HepG2 (cell line): ENCODE measurements at regions not wholly inside any gene's neighbourhood (a gene's known extent, or its start where the extent isn't known, plus 50 kb on each side); places are given as distances from the start of the nearest gene placed in this dataset.
A peak's percentile ranks its signal among the peaks of the same experiment; 100 is the strongest.

Source experiments
- ADNP ChIP-seq: sonication (generic); formaldehyde crosslinking; IDR thresholded peaks from 2 replicates; pipeline ENCODE4 v1.4.0; 2020; ENCODE audit warnings: missing genetic modification reagents
- ATRX ChIP-seq: sonication (generic); formaldehyde crosslinking; IDR thresholded peaks from 2 replicates; pipeline ENCODE4 v1.4.0; 2020; ENCODE audit warnings: missing genetic modification reagents, borderline replicate concordance
- CBX2 ChIP-seq, 2 experiments: fragments of 200-600 bp in 1 of 2; sonication (generic); formaldehyde crosslinking in 1 of 2; IDR thresholded peaks; 2 replicates each; pipeline versions ENCODE4 v1.7.0 to v1.8.1; 2018 to 2022; ENCODE audit warnings: low read depth in 2 of 2, low read length in 1 of 2, mild to moderate bottlenecking in 1 of 2, missing genetic modification reagents in 1 of 2
- CEBPG ChIP-seq: IDR thresholded peaks from 2 replicates; pipeline ENCODE4 v1.6.1; 2016
- CREM ChIP-seq, 2 experiments: sonication (generic) in 1 of 2; formaldehyde crosslinking in 1 of 2; IDR thresholded peaks; 2 replicates each; pipeline versions ENCODE4 v1.4.0 to v1.6.1; 2016 to 2020; ENCODE audit warnings: antibody characterized with exemption in 1 of 2, mild to moderate bottlenecking in 1 of 2, missing genetic modification reagents in 1 of 2
- CSRNP2 ChIP-seq: sonication (generic); formaldehyde crosslinking; conservative IDR thresholded peaks from 2 replicates; pipeline ENCODE4 v1.8.0; 2022; ENCODE audit warnings: low read depth, missing genetic modification reagents
- DMAP1 ChIP-seq: IDR thresholded peaks from 2 replicates; pipeline ENCODE4 v1.6.1; 2016
- GPN1 ChIP-seq: sonication (generic); formaldehyde crosslinking; IDR thresholded peaks from 2 replicates; pipeline ENCODE4 v1.5.1; 2020; ENCODE audit warnings: missing genetic modification reagents, borderline replicate concordance
- GTF2F1 ChIP-seq: fragments of 150-350 bp; IDR thresholded peaks from 2 replicates; pipeline ENCODE4 v1.6.1; 2014; ENCODE audit warnings: low read length
- KAT2B ChIP-seq: fragments of 150-350 bp; IDR thresholded peaks from 2 replicates; pipeline ENCODE4 v1.6.1; 2014; ENCODE audit warnings: low read depth, low read length, borderline replicate concordance
- MEF2D ChIP-seq: sonication (generic); formaldehyde crosslinking; IDR thresholded peaks from 2 replicates; pipeline ENCODE4 v1.5.1; 2020; ENCODE audit warnings: mild to moderate bottlenecking, missing genetic modification reagents
- MIER3 ChIP-seq: IDR thresholded peaks from 2 replicates; pipeline ENCODE4 v1.6.1; 2016; ENCODE audit warnings: missing compliant biosample characterization, borderline replicate concordance
- MNT ChIP-seq: fragments of 450-650 bp; IDR thresholded peaks from 2 replicates; pipeline ENCODE4 v1.6.1; 2016
- MTA1 ChIP-seq: sonication (generic); formaldehyde crosslinking; IDR thresholded peaks from 2 replicates; pipeline ENCODE4 v1.4.0; 2020; ENCODE audit warnings: missing genetic modification reagents, mild to moderate bottlenecking, borderline replicate concordance
- SAFB2 ChIP-seq: sonication (generic); formaldehyde crosslinking; IDR thresholded peaks from 2 replicates; pipeline ENCODE4 v1.5.1; 2020; ENCODE audit warnings: missing genetic modification reagents, low read depth, mild to moderate bottlenecking, borderline replicate concordance
- SNRNP70 ChIP-seq: fragments of 200-400 bp; formaldehyde crosslinking; IDR thresholded peaks from 2 replicates; pipeline ENCODE4 v1.6.1; 2017; ENCODE audit warnings: mild to moderate bottlenecking, low read depth, low read length, moderate library complexity
- SOX13 ChIP-seq, 3 experiments: fragments of 450-650 bp in 1 of 3; sonication (generic) in 1 of 3; formaldehyde crosslinking in 1 of 3; IDR thresholded peaks in 2 of 3; conservative IDR thresholded peaks in 1 of 3; 2 replicates each; pipeline versions ENCODE4 v1.5.0 to v1.6.1; 2016 to 2020; ENCODE audit warnings: antibody characterized with exemption in 1 of 3, mild to moderate bottlenecking in 1 of 3, missing compliant biosample characterization in 1 of 3, missing genetic modification reagents in 1 of 3, moderate library complexity in 1 of 3
- TAF15 ChIP-seq: fragments of 200-400 bp; formaldehyde crosslinking; IDR thresholded peaks from one replicate; pipeline ENCODE4 v1.6.1; 2018; ENCODE audit warnings: mild to moderate bottlenecking, low read depth, low read length; ENCODE audit not compliant: poor library complexity, severe bottlenecking
- TOE1 ChIP-seq: sonication (generic); formaldehyde crosslinking; IDR thresholded peaks from 2 replicates; pipeline ENCODE4 v1.4.0; 2020; ENCODE audit warnings: mild to moderate bottlenecking, missing genetic modification reagents
- XBP1 ChIP-seq: sonication (generic); formaldehyde crosslinking; IDR thresholded peaks from 2 replicates; pipeline ENCODE4 v1.5.0; 2020; ENCODE audit warnings: missing genetic modification reagents
- ZBTB33 ChIP-seq: sonication (generic); formaldehyde crosslinking; IDR thresholded peaks from 2 replicates; pipeline ENCODE4 v1.4.0; 2020; ENCODE audit warnings: missing genetic modification reagents
- ZKSCAN5 ChIP-seq: sonication (generic); formaldehyde crosslinking; IDR thresholded peaks from 2 replicates; pipeline ENCODE4 v1.5.1; 2020; ENCODE audit warnings: mild to moderate bottlenecking, missing genetic modification reagents
- ZMYM3 ChIP-seq: sonication (generic); formaldehyde crosslinking; IDR thresholded peaks from 2 replicates; pipeline ENCODE4 v1.5.1; 2020; ENCODE audit warnings: mild to moderate bottlenecking, missing genetic modification reagents
- ZNF251 ChIP-seq: sonication (generic); formaldehyde crosslinking; IDR thresholded peaks from 2 replicates; pipeline ENCODE4 v1.9.0; 2021; ENCODE audit warnings: mild to moderate bottlenecking, missing genetic modification reagents
- ZNF263 ChIP-seq: sonication (generic); formaldehyde crosslinking; IDR thresholded peaks from 2 replicates; pipeline ENCODE4 v1.4.0; 2020; ENCODE audit warnings: missing genetic modification reagents
- ZNF326 ChIP-seq: sonication (generic); formaldehyde crosslinking; IDR thresholded peaks from 2 replicates; pipeline ENCODE4 v1.4.0; 2020; ENCODE audit warnings: missing genetic modification reagents, borderline replicate concordance
- ZNF382 ChIP-seq: sonication (generic); formaldehyde crosslinking; IDR thresholded peaks from 2 replicates; pipeline ENCODE4 v1.5.0; 2020; ENCODE audit warnings: missing genetic modification reagents, mild to moderate bottlenecking, borderline replicate concordance
- ZNF501 ChIP-seq: sonication (generic); formaldehyde crosslinking; IDR thresholded peaks from 2 replicates; pipeline ENCODE4 v1.5.1; 2020; ENCODE audit warnings: mild to moderate bottlenecking, moderate library complexity, missing genetic modification reagents
- ZSCAN21 ChIP-seq: sonication (generic); formaldehyde crosslinking; IDR thresholded peaks from 2 replicates; pipeline ENCODE4 v1.8.0; 2022; ENCODE audit warnings: mild to moderate bottlenecking, missing genetic modification reagents, moderate library complexity, borderline replicate concordance

GRCh38 chr18:39701839-39702238 is 2136.2 kb upstream of the CELF4 start (continued):
- TF ChIP-seq KAT2B (no peak), XBP1 (no peak), ZMYM3 (CRISPR knock-in tag) (no peak), CREM (IDR thresholded peaks at IDR 0.05) (no peak), CREM (CRISPR knock-in tag; IDR thresholded peaks at IDR 0.05) (no peak), SNRNP70 (no peak), ZNF251 (CRISPR knock-in tag) (no peak), ZBTB33 (CRISPR knock-in tag) (no peak), MIER3 (CRISPR knock-in tag) (no peak), ZKSCAN5 (CRISPR knock-in tag) (no peak), ZNF501 (CRISPR knock-in tag) (no peak), CBX2 (IDR thresholded peaks at IDR 0.05; ENCODE audit: low read depth, low read length) (no peak), CBX2 (CRISPR knock-in tag; IDR thresholded peaks at IDR 0.05; ENCODE audit: low read depth) (no peak), CSRNP2 (no peak), MTA1 (CRISPR knock-in tag) (no peak), CEBPG (CRISPR knock-in tag) (no peak), ZNF326 (no peak), MEF2D (CRISPR knock-in tag) (no peak), ZSCAN21 (no peak), DMAP1 (CRISPR knock-in tag) (no peak), SAFB2 (no peak), ZNF382 (CRISPR knock-in tag) (no peak), GTF2F1 (no peak), ADNP (CRISPR knock-in tag) (no peak), MNT (no peak), GPN1 (CRISPR knock-in tag) (no peak), TOE1 (CRISPR knock-in tag) (no peak), SOX13 (IDR thresholded peaks at IDR 0.05) (no peak), SOX13 (CRISPR knock-in tag; conservative IDR thresholded peaks at IDR 0.05 in 1 of 2, IDR thresholded peaks at IDR 0.05 in 1 of 2) (peak in 1 of 2 experiments; percentile 69; a peak in 1 of 4 replicates), TAF15 (no peak), ZNF263 (CRISPR knock-in tag) (no peak), ATRX (no peak)
